Nephron progenitor cell (in vitro differentiated cells): ENCODE measurements at regions not wholly inside any gene's neighbourhood (a gene's known extent, or its start where the extent isn't known, plus 50 kb on each side); places are given as distances from the start of the nearest gene placed in this dataset.

ENCODE experiments used
- DNase-seq: peaks from one replicate; pipeline ENCODE4 v3.0.0; 2021
- H3K27ac Mint-ChIP-seq: 2 replicates; pipeline ENCODE4 v1.8.0; 2021; ENCODE audit warnings: mild to moderate bottlenecking, moderate library complexity, mixed read lengths
- H3K27me3 Mint-ChIP-seq: 2 replicates; pipeline ENCODE4 v1.8.0; 2021; ENCODE audit warnings: mild to moderate bottlenecking, low read depth, mixed read lengths; ENCODE audit not compliant: poor library complexity
- H3K36me3 Mint-ChIP-seq: 2 replicates; pipeline ENCODE4 v1.8.0; 2021; ENCODE audit warnings: low read depth, mixed read lengths
- H3K4me1 Mint-ChIP-seq: 2 replicates; pipeline ENCODE4 v1.8.0; 2021; ENCODE audit warnings: mixed read lengths
- H3K4me3 Mint-ChIP-seq: 2 replicates; pipeline ENCODE4 v1.8.0; 2021; ENCODE audit warnings: mild to moderate bottlenecking, moderate library complexity, mixed read lengths
- H3K9me3 Mint-ChIP-seq: 2 replicates; pipeline ENCODE4 v1.8.0; 2021; ENCODE audit warnings: mild to moderate bottlenecking, moderate library complexity, mixed read lengths
- TF ChIP-seq, protein P1 (sequence below): fragments of 200-600 bp; sonication (generic); IDR thresholded peaks from 2 replicates; pipeline ENCODE4 v1.5.0; 2021; ENCODE audit warnings: antibody characterized with exemption

DNA sequence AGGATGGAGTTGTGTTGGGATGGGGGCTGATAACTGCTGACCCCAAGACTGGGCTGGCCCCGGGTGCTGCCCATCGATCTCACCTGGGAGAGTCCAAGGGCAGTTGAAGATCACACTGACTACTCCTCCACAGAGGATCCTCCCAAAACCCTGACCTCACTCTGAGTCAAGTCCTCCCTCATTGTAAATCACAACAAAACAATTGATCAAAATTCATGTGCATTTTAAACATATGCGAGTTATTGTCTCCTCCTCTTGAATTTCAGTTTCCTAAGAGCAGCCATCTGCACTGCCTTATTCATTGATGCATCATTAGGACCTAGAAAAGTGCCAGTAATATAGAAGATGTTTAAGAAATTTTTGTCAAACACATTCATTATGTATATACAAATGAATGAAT lies 273.6 kb downstream of the C1orf94 start:
- H3K9me3 Mint-ChIP-seq = peaks cover 4% of the 10 kb centered on the region
- TF ChIP-seq, protein P1, sequence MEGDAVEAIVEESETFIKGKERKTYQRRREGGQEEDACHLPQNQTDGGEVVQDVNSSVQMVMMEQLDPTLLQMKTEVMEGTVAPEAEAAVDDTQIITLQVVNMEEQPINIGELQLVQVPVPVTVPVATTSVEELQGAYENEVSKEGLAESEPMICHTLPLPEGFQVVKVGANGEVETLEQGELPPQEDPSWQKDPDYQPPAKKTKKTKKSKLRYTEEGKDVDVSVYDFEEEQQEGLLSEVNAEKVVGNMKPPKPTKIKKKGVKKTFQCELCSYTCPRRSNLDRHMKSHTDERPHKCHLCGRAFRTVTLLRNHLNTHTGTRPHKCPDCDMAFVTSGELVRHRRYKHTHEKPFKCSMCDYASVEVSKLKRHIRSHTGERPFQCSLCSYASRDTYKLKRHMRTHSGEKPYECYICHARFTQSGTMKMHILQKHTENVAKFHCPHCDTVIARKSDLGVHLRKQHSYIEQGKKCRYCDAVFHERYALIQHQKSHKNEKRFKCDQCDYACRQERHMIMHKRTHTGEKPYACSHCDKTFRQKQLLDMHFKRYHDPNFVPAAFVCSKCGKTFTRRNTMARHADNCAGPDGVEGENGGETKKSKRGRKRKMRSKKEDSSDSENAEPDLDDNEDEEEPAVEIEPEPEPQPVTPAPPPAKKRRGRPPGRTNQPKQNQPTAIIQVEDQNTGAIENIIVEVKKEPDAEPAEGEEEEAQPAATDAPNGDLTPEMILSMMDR = no peak
- no peak overlapping the region for H3K27ac Mint-ChIP-seq
- no peaks in the 10 kb centered on the region for H3K4me1 Mint-ChIP-seq
- DNase-seq = no peak
- H3K4me3 Mint-ChIP-seq = no peak overlapping the region
- no peaks in the 10 kb centered on the region for H3K36me3 Mint-ChIP-seq
- H3K27me3 Mint-ChIP-seq = peaks cover 28% of the 10 kb centered on the region

DNA sequence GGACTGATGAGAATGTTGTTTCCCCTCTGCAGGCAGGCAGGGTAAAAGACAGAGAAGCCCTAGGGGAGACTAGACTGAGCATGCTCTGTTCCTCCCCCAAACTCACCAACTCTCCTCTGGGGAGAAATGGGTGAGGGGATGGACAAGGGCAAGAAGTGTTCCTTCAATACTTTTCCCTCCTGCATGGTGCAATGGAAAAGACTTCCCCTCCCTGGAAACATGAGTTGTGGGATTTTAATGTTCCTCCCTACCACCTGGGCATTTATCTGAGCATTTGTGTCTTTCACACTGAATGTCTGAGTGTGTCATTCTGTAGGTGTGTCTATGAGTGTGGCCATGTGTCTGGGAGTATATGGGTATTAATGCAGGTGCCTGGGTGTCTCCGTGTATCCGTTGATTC lies 275.7 kb downstream of the C1orf94 start:
- Mint-ChIP-seq H3K4me3 (no peak overlapping the region), H3K27ac (no peak overlapping the region), H3K27me3 (peaks cover 33% of the 10 kb centered on the region), H3K9me3 (no peaks in the 10 kb centered on the region), H3K4me1 (no peaks in the 10 kb centered on the region), H3K36me3 (no peaks in the 10 kb centered on the region)
- TF ChIP-seq, protein P1 = no peak
- no peak for DNase-seq

DNA sequence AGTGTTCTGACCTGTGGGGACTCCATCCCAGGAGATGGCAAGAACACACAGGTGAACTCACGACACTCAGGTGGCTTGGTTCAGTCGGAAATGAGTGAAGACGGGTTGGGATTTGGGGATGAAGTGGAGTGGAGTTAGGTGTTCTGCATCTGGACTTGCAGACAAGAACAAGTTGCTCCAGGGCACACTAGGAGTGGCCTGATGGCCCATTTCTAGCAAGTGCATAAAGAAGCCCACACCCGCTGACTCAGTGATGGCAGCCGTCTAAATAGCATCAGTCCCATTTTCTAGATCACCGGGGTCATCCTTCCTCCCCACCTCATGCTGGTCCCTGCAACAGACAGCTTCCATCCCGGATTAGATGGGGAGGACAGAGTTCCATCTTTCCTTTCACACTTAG lies 278.4 kb downstream of the C1orf94 start:
- Mint-ChIP-seq H3K27ac (no peak overlapping the region), H3K36me3 (no peaks in the 10 kb centered on the region), H3K4me1 (no peaks in the 10 kb centered on the region), H3K9me3 (no peaks in the 10 kb centered on the region), H3K27me3 (peaks cover 30% of the 10 kb centered on the region), H3K4me3 (no peak overlapping the region)
- TF ChIP-seq, protein P1 = no peak
- DNase-seq = no peak

DNA sequence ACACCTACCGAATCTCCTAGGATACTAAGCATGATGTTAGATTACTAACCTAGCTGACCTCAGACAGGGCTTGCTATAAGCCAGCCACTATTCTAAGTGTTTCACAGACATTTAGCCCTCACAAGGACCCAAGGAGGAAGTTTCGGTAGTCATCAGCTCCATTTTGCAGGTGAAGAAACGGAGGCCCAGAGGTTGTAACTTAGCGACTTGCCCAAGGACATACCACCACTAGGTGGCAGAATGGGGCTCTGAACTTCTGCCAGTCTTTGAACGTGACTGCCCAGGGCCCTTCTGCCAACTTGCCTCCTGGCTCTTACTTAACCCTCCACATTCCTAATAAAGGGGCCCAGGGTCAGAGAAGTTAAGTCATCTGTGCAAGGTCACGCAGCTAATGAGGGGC lies 283.5 kb downstream of the C1orf94 start:
- no peaks in the 10 kb centered on the region for H3K9me3 Mint-ChIP-seq
- TF ChIP-seq, protein P1 = peak; percentile 59
- H3K36me3 Mint-ChIP-seq = no peaks in the 10 kb centered on the region
- H3K27ac Mint-ChIP-seq = no peak overlapping the region
- H3K4me1 Mint-ChIP-seq = peaks cover 7% of the 10 kb centered on the region
- DNase-seq = peak; percentile 54
- peaks cover 37% of the 10 kb centered on the region for H3K27me3 Mint-ChIP-seq
- no peak overlapping the region for H3K4me3 Mint-ChIP-seq

DNA sequence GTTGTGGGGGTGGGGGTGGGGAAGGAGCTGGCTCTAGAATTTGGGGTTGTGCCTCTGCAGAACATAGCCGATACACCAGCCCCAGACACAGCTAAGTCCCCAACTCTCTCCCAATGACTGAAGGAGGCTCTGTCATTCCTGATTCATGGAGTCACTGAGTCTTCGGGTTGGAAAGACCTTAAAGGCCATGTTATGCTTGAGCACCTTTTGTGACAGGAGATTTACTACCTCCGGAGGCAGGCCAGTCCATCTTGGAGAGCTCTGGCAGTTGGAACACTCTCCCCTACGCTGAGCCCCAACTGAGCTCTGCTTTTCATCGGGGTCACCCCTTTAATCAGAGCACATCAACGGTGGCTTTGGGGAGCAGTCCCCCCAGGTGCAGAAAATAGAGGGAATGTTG lies 284.4 kb upstream of the GJB5 start:
- TF ChIP-seq, protein P1 = no peak
- peak; percentile 50 for DNase-seq
- no peak overlapping the region for H3K27ac Mint-ChIP-seq

DNA sequence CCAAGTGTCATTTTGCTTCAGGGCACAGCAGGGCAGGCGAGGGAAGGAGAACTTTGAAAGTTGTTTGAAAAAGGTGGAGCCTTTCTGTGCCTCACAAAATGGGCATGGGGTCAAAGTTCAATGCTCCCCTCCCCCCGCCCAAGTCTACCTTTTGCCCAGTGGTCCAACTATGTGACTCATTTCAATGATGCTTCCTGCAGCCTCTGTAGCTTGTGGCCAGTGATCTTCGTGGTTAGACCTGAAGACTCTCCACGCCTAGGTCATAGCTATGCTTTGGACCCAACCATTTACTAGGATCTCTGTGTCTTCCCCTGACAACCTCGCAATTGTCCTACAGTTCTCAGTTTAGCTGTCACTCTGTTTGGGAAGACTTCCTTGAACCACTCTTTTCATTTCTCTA lies 280.3 kb upstream of the GJB5 start:
- DNase-seq = no peak
- Mint-ChIP-seq H3K4me1 (peaks cover 25% of the 10 kb centered on the region), H3K27me3 (peaks cover 45% of the 10 kb centered on the region), H3K9me3 (no peaks in the 10 kb centered on the region), H3K36me3 (no peaks in the 10 kb centered on the region), H3K4me3 (no peak overlapping the region), H3K27ac (no peak overlapping the region)
- TF ChIP-seq, protein P1 = no peak

More for the DNA sequence above, 284.4 kb upstream of the GJB5 start:
- Mint-ChIP-seq H3K9me3 (no peaks in the 10 kb centered on the region), H3K27me3 (peaks cover 54% of the 10 kb centered on the region), H3K4me1 (peaks cover 35% of the 10 kb centered on the region), H3K36me3 (no peaks in the 10 kb centered on the region), H3K4me3 (no peak overlapping the region)
